ENCODE measurements at regions not wholly inside any gene's neighbourhood (a gene's known extent, or its start where the extent isn't known, plus 50 kb on each side); places are given as distances from the start of the nearest gene placed in this dataset.

DNA sequence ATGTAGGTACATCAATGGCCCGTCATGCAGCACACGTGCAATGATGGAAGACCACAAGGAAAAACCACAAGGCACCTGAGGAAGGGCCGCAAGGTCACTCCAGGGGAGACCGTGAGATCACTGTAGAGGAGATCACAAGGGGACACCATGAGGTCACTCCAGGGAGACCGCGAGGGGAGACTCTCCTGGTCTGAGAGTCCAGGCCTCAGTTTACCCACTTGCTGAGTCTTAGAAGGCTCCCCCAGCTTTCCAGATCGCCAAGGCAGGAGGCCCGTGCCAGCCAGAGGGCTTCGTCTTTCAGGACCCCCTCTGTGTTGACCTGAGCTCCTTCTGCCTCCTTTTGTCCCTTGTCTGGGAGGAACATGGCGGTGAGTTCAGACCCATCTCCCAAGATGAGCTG, 232.2 kb downstream of the ERMARD start:
- Mint-ChIP-seq H3K36me3 (no peaks in the 10 kb centered on the region), H3K4me1 (no peaks in the 10 kb centered on the region), H3K4me3 (no peak overlapping the region), H3K27ac (no peak overlapping the region), H3K27me3 (no peaks in the 10 kb centered on the region), H3K9me3 (no peaks in the 10 kb centered on the region)
- Histone ChIP-seq H3K4me3 (ENCODE audit: low read depth, low read length) (no peak overlapping the region), H3K27ac (ENCODE audit: insufficient read depth, low read length, poor library complexity, severe bottlenecking) (no peak overlapping the region), H3K36me3 (ENCODE audit: control insufficient read depth, insufficient read depth, low read length) (no peaks in the 10 kb centered on the region), H3K4me1 (ENCODE audit: control insufficient read depth, insufficient read depth, low read length, poor library complexity, severe bottlenecking) (no peaks in the 10 kb centered on the region), H3K27me3 (ENCODE audit: control insufficient read depth, insufficient read depth, low read length) (no peaks in the 10 kb centered on the region), H3K9me3 (ENCODE audit: control insufficient read depth in 2 of 2, low read length in 2 of 2) (no peaks in the 10 kb centered on the region)
- DNase-seq = no peak
- no peak for ATAC-seq (ENCODE audit: low read depth in 2 of 2)

GRCh38 chr6:169982461-169983386, 231.3 kb downstream of the ERMARD start:
- no peaks in the 10 kb centered on the region for H3K9me3 Mint-ChIP-seq
- Histone ChIP-seq H3K9me3 (ENCODE audit: control insufficient read depth in 2 of 2, low read length in 2 of 2) (no peaks in the 10 kb centered on the region), H3K27ac (ENCODE audit: insufficient read depth, low read length, poor library complexity, severe bottlenecking) (no peak overlapping the region), H3K36me3 (ENCODE audit: control insufficient read depth, insufficient read depth, low read length) (no peaks in the 10 kb centered on the region), H3K4me3 (ENCODE audit: low read depth, low read length) (no peak overlapping the region), H3K27me3 (ENCODE audit: control insufficient read depth, insufficient read depth, low read length) (no peaks in the 10 kb centered on the region), H3K4me1 (ENCODE audit: control insufficient read depth, insufficient read depth, low read length, poor library complexity, severe bottlenecking) (no peaks in the 10 kb centered on the region)
- no peaks in the 10 kb centered on the region for H3K4me1 Mint-ChIP-seq
- H3K36me3 Mint-ChIP-seq = no peaks in the 10 kb centered on the region
- no peaks in the 10 kb centered on the region for H3K27me3 Mint-ChIP-seq
- DNase-seq (no peak), ATAC-seq (ENCODE audit: low read depth in 2 of 2) (no peak)
- no peak overlapping the region for H3K27ac Mint-ChIP-seq
- H3K4me3 Mint-ChIP-seq = no peak overlapping the region

DNA sequence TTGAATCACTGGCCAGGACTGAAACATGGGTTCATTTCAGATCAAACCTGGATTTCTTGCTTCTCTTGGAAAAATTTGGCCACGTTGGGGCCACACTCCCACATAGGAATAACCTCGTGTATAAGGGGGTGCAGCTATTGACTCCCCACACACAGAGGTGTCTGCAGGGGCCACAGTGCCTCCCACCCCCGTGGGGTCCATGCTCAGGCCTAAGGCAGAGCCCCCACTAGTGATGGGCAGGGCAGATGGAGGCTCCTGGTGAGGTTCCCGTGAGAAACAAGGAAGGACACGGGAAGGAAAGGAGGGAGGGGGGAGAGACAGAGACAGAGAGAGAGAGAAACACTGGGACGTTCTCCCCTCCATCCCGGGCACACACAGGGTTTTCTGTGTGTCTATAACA, 230.5 kb downstream of the ERMARD start:
- Histone ChIP-seq H3K4me3 (ENCODE audit: low read depth, low read length) (no peak overlapping the region), H3K9me3 (ENCODE audit: control insufficient read depth in 2 of 2, low read length in 2 of 2) (no peaks in the 10 kb centered on the region), H3K27ac (ENCODE audit: insufficient read depth, low read length, poor library complexity, severe bottlenecking) (no peak overlapping the region), H3K27me3 (ENCODE audit: control insufficient read depth, insufficient read depth, low read length) (no peaks in the 10 kb centered on the region), H3K4me1 (ENCODE audit: control insufficient read depth, insufficient read depth, low read length, poor library complexity, severe bottlenecking) (no peaks in the 10 kb centered on the region), H3K36me3 (ENCODE audit: control insufficient read depth, insufficient read depth, low read length) (no peaks in the 10 kb centered on the region)
- ATAC-seq (ENCODE audit: low read depth in 2 of 2) (no peak), DNase-seq (no peak)
- no peak overlapping the region for H3K4me3 Mint-ChIP-seq
- H3K4me1 Mint-ChIP-seq = no peaks in the 10 kb centered on the region
- no peaks in the 10 kb centered on the region for H3K27me3 Mint-ChIP-seq
- no peak overlapping the region for H3K27ac Mint-ChIP-seq
- no peaks in the 10 kb centered on the region for H3K9me3 Mint-ChIP-seq
- no peaks in the 10 kb centered on the region for H3K36me3 Mint-ChIP-seq

DNA sequence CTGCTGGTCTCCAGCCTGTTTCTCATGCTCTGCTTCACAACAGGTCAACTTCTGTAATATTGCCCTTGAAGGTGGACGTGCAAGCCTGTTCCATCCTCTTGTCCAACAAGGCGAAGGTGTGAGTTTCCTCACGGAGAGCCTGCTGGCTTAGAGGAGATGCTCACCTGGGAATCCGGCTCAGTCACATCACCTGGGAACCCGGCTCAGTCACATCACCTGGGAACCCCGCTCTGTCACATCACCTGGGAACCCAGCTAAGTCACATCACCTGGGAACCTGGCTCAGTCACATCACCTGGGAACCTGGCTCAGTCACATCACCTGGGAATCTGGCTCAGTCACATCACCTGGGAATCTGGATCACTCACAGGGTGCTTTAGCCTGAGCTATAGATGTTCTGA, 230.1 kb downstream of the ERMARD start:
- Mint-ChIP-seq H3K27me3 (no peaks in the 10 kb centered on the region), H3K4me1 (no peaks in the 10 kb centered on the region), H3K36me3 (no peaks in the 10 kb centered on the region), H3K4me3 (no peak overlapping the region), H3K9me3 (no peaks in the 10 kb centered on the region), H3K27ac (no peak overlapping the region)
- Histone ChIP-seq H3K36me3 (ENCODE audit: control insufficient read depth, insufficient read depth, low read length) (no peaks in the 10 kb centered on the region), H3K4me3 (ENCODE audit: low read depth, low read length) (no peak overlapping the region), H3K4me1 (ENCODE audit: control insufficient read depth, insufficient read depth, low read length, poor library complexity, severe bottlenecking) (no peaks in the 10 kb centered on the region), H3K27ac (ENCODE audit: insufficient read depth, low read length, poor library complexity, severe bottlenecking) (no peak overlapping the region), H3K9me3 (ENCODE audit: control insufficient read depth in 2 of 2, low read length in 2 of 2) (no peaks in the 10 kb centered on the region), H3K27me3 (ENCODE audit: control insufficient read depth, insufficient read depth, low read length) (no peaks in the 10 kb centered on the region)
- ATAC-seq (ENCODE audit: low read depth in 2 of 2) = no peak
- no peak for DNase-seq

- Histone ChIP-seq H3K4me1 (ENCODE audit: control insufficient read depth, insufficient read depth, low read length, poor library complexity, severe bottlenecking) (no peaks in the 10 kb centered on the region), H3K9me3 (ENCODE audit: control insufficient read depth in 2 of 2, low read length in 2 of 2) (no peaks in the 10 kb centered on the region), H3K4me3 (ENCODE audit: low read depth, low read length) (no peak overlapping the region), H3K27me3 (ENCODE audit: control insufficient read depth, insufficient read depth, low read length) (no peaks in the 10 kb centered on the region), H3K36me3 (ENCODE audit: control insufficient read depth, insufficient read depth, low read length) (no peaks in the 10 kb centered on the region), H3K27ac (ENCODE audit: insufficient read depth, low read length, poor library complexity, severe bottlenecking) (no peak overlapping the region)
- ATAC-seq (ENCODE audit: low read depth in 2 of 2) (no peak), DNase-seq (no peak)
- Mint-ChIP-seq H3K9me3 (no peaks in the 10 kb centered on the region), H3K36me3 (no peaks in the 10 kb centered on the region), H3K4me3 (no peak overlapping the region), H3K27me3 (no peaks in the 10 kb centered on the region), H3K4me1 (no peaks in the 10 kb centered on the region), H3K27ac (no peak overlapping the region)
Measured at GRCh38 chr6:169980826-169981450, 229.5 kb downstream of the ERMARD start.

DNA sequence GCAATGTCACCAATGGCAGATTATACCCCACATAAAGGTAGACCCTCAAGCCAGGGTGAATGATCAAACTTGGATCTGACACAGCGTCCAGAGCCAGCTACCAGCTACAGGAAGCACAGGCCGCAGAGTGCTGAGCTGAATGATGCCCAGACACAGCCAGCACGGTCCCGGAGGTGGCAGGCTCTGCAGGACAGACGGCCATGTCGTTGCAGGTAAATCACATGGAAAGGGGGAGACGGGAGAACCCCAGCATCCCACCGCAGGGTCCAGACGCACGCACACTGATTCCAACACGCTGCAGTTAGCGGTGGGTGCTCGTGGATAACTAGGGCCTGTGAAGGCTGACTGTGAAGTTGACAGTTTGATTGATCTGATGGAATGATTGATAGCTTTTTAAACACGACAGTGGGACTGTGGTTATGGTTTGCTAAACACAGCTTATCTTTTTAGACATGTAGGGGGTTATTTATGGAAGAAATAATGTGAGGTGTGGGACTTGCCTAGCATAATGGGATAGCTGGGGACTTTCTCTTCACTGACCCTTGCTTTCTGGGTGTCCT, 228.5 kb downstream of the ERMARD start:
- no peaks in the 10 kb centered on the region for H3K4me1 Mint-ChIP-seq

DNA sequence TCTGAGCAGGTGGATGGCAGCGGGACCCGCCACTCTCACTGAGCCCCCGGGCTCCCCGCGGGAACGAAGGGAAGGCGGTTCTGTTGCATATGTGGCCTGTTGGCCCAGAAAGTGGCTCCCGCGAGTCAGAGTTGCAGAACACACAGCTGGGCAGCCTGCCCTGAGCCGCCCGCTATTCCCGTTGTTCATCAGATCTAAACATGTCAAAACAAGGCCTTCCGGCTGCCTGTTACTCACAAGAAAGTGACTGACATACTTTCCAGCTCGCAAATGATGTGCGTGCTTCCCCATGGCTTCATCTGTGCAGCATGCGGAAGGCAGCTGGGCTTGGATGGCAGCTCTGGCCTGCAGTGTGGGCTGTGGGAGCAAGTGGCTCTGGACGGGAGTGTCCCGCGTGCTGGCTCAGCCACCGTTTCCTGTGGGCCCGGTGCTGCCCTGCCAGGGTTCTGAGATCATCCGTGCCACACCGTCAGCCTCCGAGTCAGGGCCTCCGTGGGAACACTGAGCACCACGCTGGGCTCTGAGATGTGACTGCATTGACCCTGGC, 227.3 kb downstream of the ERMARD start:
- Histone ChIP-seq H3K36me3 (ENCODE audit: control insufficient read depth, insufficient read depth, low read length) (no peaks in the 10 kb centered on the region), H3K27me3 (ENCODE audit: control insufficient read depth, insufficient read depth, low read length) (no peaks in the 10 kb centered on the region), H3K4me1 (ENCODE audit: control insufficient read depth, insufficient read depth, low read length, poor library complexity, severe bottlenecking) (no peaks in the 10 kb centered on the region), H3K27ac (ENCODE audit: insufficient read depth, low read length, poor library complexity, severe bottlenecking) (no peak overlapping the region), H3K9me3 (ENCODE audit: control insufficient read depth in 2 of 2, low read length in 2 of 2) (no peaks in the 10 kb centered on the region), H3K4me3 (ENCODE audit: low read depth, low read length) (no peak overlapping the region)
- Mint-ChIP-seq H3K36me3 (no peaks in the 10 kb centered on the region), H3K9me3 (no peaks in the 10 kb centered on the region), H3K27ac (no peak overlapping the region), H3K27me3 (no peaks in the 10 kb centered on the region), H3K4me3 (no peak overlapping the region), H3K4me1 (no peaks in the 10 kb centered on the region)
- no peak for DNase-seq
- ATAC-seq (ENCODE audit: low read depth in 2 of 2) = no peak

More for the DNA sequence above, 228.5 kb downstream of the ERMARD start:
- H3K36me3 ChIP-seq (ENCODE audit: control insufficient read depth, insufficient read depth, low read length) = no peaks in the 10 kb centered on the region
- H3K36me3 Mint-ChIP-seq = no peaks in the 10 kb centered on the region
- H3K4me3 Mint-ChIP-seq = no peak overlapping the region
- H3K27ac ChIP-seq (ENCODE audit: insufficient read depth, low read length, poor library complexity, severe bottlenecking) = no peak overlapping the region
- H3K27ac Mint-ChIP-seq = no peak overlapping the region
- no peaks in the 10 kb centered on the region for H3K4me1 ChIP-seq (ENCODE audit: control insufficient read depth, insufficient read depth, low read length, poor library complexity, severe bottlenecking)
- no peaks in the 10 kb centered on the region for H3K9me3 Mint-ChIP-seq
- no peaks in the 10 kb centered on the region for H3K9me3 ChIP-seq (ENCODE audit: control insufficient read depth in 2 of 2, low read length in 2 of 2)
- H3K27me3 ChIP-seq (ENCODE audit: control insufficient read depth, insufficient read depth, low read length) = no peaks in the 10 kb centered on the region
- H3K4me3 ChIP-seq (ENCODE audit: low read depth, low read length) = no peak overlapping the region
- DNase-seq (no peak), ATAC-seq (ENCODE audit: low read depth in 2 of 2) (no peak)
- H3K27me3 Mint-ChIP-seq = no peaks in the 10 kb centered on the region
